ENCODE measurements at regions not wholly inside any gene's neighbourhood (a gene's known extent, or its start where the extent isn't known, plus 50 kb on each side); places are given as distances from the start of the nearest gene placed in this dataset.

- H3K27ac ChIP-seq (ENCODE audit: low read depth, low read length) = no peak overlapping the region
- no peaks in the 10 kb centered on the region for H3K4me1 ChIP-seq (ENCODE audit: control insufficient read depth in 3 of 3, insufficient read depth in 3 of 3, low read length in 3 of 3)
- H3K9me3 ChIP-seq (ENCODE audit: control insufficient read depth in 3 of 3, low read length in 3 of 3) = no peaks in the 10 kb centered on the region
- H3K27me3 ChIP-seq (ENCODE audit: control insufficient read depth in 3 of 3, insufficient read depth in 3 of 3, low read length in 3 of 3) = no peaks in the 10 kb centered on the region
- no peak overlapping the region for H3K4me3 ChIP-seq (ENCODE audit: low read length in 3 of 3)
- no peaks in the 10 kb centered on the region for H3K36me3 ChIP-seq (ENCODE audit: control insufficient read depth in 3 of 3, insufficient read depth in 3 of 3, low read length in 3 of 3)
- H3K9ac ChIP-seq (ENCODE audit: low read depth in 1 of 3, low read length in 3 of 3) = no peak overlapping the region
Measured at GRCh38 chr15:46328821-46329220, 694.0 kb downstream of the SQOR start.

DNA sequence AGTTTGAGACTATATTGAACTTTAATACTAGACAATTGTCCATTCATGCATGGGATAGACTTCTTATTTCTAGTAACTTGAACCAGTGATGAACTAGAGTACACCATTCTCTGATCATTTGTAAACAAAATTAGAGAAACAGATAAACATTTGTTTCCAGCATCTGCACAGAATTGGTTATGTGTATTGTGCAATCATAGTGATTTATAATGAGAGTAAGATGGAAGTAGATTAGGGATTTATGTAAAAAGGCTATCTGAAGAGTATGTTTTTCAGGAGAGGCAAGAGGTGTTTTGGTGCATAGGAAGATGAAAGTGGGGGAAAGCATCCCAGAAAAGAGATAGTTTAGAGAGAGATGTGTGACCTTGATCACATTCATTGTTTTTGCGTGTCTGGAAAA is 695.0 kb downstream of the SQOR start:
- Histone ChIP-seq H3K4me1 (ENCODE audit: control insufficient read depth in 3 of 3, insufficient read depth in 3 of 3, low read length in 3 of 3) (no peaks in the 10 kb centered on the region), H3K4me3 (ENCODE audit: low read length in 3 of 3) (no peak overlapping the region), H3K9ac (ENCODE audit: low read depth in 1 of 3, low read length in 3 of 3) (no peak overlapping the region), H3K36me3 (ENCODE audit: control insufficient read depth in 3 of 3, insufficient read depth in 3 of 3, low read length in 3 of 3) (no peaks in the 10 kb centered on the region), H3K9me3 (ENCODE audit: control insufficient read depth in 3 of 3, low read length in 3 of 3) (no peaks in the 10 kb centered on the region), H3K27ac (ENCODE audit: low read depth, low read length) (no peak overlapping the region), H3K27me3 (ENCODE audit: control insufficient read depth in 3 of 3, insufficient read depth in 3 of 3, low read length in 3 of 3) (no peaks in the 10 kb centered on the region)

- Histone ChIP-seq H3K4me1 (ENCODE audit: control insufficient read depth in 3 of 3, insufficient read depth in 3 of 3, low read length in 3 of 3) (no peaks in the 10 kb centered on the region), H3K36me3 (ENCODE audit: control insufficient read depth in 3 of 3, insufficient read depth in 3 of 3, low read length in 3 of 3) (no peaks in the 10 kb centered on the region), H3K9me3 (ENCODE audit: control insufficient read depth in 3 of 3, low read length in 3 of 3) (no peaks in the 10 kb centered on the region), H3K27me3 (ENCODE audit: control insufficient read depth in 3 of 3, insufficient read depth in 3 of 3, low read length in 3 of 3) (no peaks in the 10 kb centered on the region), H3K27ac (ENCODE audit: low read depth, low read length) (no peak overlapping the region), H3K4me3 (ENCODE audit: low read length in 3 of 3) (no peak overlapping the region), H3K9ac (ENCODE audit: low read depth in 1 of 3, low read length in 3 of 3) (no peak overlapping the region)
Measured at GRCh38 chr15:46331546-46331945, 696.7 kb downstream of the SQOR start.

DNA sequence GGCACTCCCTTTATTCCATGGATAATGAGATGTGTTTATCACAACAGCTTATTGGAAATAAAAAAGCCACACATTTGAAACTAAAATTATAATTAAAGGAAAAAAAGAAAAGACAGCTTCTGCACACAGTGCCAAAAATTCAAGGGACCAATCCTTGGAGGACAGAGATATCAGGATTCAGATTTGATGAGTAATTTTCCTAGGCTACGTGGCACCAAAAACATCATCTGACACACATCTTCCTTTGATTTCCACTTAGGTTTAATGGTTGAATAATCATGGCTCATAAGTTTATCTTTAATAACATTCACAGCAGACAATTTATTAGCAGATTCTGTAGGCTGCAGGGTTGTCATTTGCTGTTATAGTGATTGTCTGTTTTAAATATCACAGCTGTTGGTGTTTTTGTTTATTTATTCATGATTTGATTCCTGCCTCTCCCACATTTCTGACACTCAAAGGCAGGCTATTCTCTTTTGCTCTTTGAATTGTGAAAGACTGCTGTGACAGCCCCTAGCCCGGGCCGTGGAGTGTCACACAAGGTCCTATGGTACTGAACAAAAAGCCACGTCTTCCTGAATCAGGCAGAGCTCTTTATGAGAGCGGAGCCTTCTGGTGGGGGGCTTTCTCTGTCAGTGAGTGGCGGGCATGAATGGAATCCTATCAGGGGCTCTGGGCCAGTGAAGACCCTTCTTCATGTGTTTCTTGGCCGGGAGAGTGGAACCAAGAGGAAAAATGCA is 708.5 kb downstream of the SQOR start:
- Histone ChIP-seq H3K4me1 (ENCODE audit: control insufficient read depth in 3 of 3, insufficient read depth in 3 of 3, low read length in 3 of 3) (no peaks in the 10 kb centered on the region), H3K4me3 (ENCODE audit: low read length in 3 of 3) (no peak overlapping the region), H3K9me3 (ENCODE audit: control insufficient read depth in 3 of 3, low read length in 3 of 3) (no peaks in the 10 kb centered on the region), H3K9ac (ENCODE audit: low read depth in 1 of 3, low read length in 3 of 3) (no peak overlapping the region), H3K27ac (ENCODE audit: low read depth, low read length) (no peak overlapping the region), H3K27me3 (ENCODE audit: control insufficient read depth in 3 of 3, insufficient read depth in 3 of 3, low read length in 3 of 3) (no peaks in the 10 kb centered on the region), H3K36me3 (ENCODE audit: control insufficient read depth in 3 of 3, insufficient read depth in 3 of 3, low read length in 3 of 3) (no peaks in the 10 kb centered on the region)

DNA sequence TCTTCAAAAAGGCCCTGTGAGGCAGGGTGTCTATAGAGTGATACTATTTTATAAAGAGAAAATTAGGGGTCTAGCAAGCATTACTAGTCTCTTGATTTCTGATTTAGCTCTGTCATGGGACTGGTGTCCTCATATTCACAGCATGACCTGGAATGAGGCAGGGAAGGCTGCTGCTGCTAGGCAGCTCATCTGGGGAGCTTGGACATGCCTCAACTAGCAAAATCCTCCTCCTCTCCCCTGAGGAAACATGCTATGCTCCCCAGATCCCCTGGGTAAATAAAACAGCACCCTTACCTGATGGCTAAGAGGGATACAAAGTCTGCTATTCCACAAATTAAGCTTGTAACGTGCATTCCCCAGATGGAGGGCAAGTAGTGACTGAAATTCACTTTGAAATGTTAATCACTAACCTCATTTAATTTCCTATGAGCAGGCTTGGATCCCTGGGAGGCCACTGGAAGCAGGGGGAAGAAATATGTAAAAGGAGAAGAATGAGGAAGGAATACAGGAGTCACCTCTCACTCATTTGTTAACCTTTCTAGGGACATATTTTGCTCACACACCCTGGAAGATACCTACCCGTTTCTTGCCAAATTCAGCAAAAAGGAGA is 709.4 kb downstream of the SQOR start:
- Histone ChIP-seq H3K9ac (ENCODE audit: low read depth in 1 of 3, low read length in 3 of 3) (no peak overlapping the region), H3K27ac (ENCODE audit: low read depth, low read length) (no peak overlapping the region), H3K9me3 (ENCODE audit: control insufficient read depth in 3 of 3, low read length in 3 of 3) (no peaks in the 10 kb centered on the region), H3K36me3 (ENCODE audit: control insufficient read depth in 3 of 3, insufficient read depth in 3 of 3, low read length in 3 of 3) (no peaks in the 10 kb centered on the region), H3K27me3 (ENCODE audit: control insufficient read depth in 3 of 3, insufficient read depth in 3 of 3, low read length in 3 of 3) (no peaks in the 10 kb centered on the region), H3K4me3 (ENCODE audit: low read length in 3 of 3) (no peak overlapping the region), H3K4me1 (ENCODE audit: control insufficient read depth in 3 of 3, insufficient read depth in 3 of 3, low read length in 3 of 3) (no peaks in the 10 kb centered on the region)

DNA sequence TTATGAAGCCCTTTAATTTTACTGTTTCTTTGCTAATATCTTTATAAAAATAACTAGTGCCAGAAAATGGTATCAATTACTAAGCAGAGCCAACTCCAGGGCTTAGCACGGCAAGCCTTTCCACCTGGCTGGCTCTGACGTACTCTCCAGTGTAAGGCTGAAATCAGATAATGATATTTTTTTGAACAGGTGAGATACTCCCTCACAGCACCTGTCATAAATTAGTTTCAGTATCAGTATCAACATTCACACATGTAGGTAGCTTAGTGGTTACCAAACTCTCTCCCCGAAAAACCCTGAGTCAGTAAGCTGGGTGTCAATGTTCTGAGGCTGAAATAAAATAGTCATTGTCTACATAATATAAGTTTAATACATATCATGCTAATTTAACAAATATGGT is 710.1 kb downstream of the SQOR start:
- Histone ChIP-seq H3K9ac (ENCODE audit: low read depth in 1 of 3, low read length in 3 of 3) (no peak overlapping the region), H3K36me3 (ENCODE audit: control insufficient read depth in 3 of 3, insufficient read depth in 3 of 3, low read length in 3 of 3) (no peaks in the 10 kb centered on the region), H3K9me3 (ENCODE audit: control insufficient read depth in 3 of 3, low read length in 3 of 3) (no peaks in the 10 kb centered on the region), H3K4me1 (ENCODE audit: control insufficient read depth in 3 of 3, insufficient read depth in 3 of 3, low read length in 3 of 3) (no peaks in the 10 kb centered on the region), H3K27me3 (ENCODE audit: control insufficient read depth in 3 of 3, insufficient read depth in 3 of 3, low read length in 3 of 3) (no peaks in the 10 kb centered on the region), H3K4me3 (ENCODE audit: low read length in 3 of 3) (no peak overlapping the region), H3K27ac (ENCODE audit: low read depth, low read length) (no peak overlapping the region)

- Histone ChIP-seq H3K36me3 (ENCODE audit: control insufficient read depth in 3 of 3, insufficient read depth in 3 of 3, low read length in 3 of 3) (no peaks in the 10 kb centered on the region), H3K9ac (ENCODE audit: low read depth in 1 of 3, low read length in 3 of 3) (no peak overlapping the region), H3K27ac (ENCODE audit: low read depth, low read length) (no peak overlapping the region), H3K27me3 (ENCODE audit: control insufficient read depth in 3 of 3, insufficient read depth in 3 of 3, low read length in 3 of 3) (no peaks in the 10 kb centered on the region), H3K4me1 (ENCODE audit: control insufficient read depth in 3 of 3, insufficient read depth in 3 of 3, low read length in 3 of 3) (no peaks in the 10 kb centered on the region), H3K9me3 (ENCODE audit: control insufficient read depth in 3 of 3, low read length in 3 of 3) (no peaks in the 10 kb centered on the region), H3K4me3 (ENCODE audit: low read length in 3 of 3) (no peak overlapping the region)
Measured at GRCh38 chr15:46354443-46354842, 719.6 kb downstream of the SQOR start.

DNA sequence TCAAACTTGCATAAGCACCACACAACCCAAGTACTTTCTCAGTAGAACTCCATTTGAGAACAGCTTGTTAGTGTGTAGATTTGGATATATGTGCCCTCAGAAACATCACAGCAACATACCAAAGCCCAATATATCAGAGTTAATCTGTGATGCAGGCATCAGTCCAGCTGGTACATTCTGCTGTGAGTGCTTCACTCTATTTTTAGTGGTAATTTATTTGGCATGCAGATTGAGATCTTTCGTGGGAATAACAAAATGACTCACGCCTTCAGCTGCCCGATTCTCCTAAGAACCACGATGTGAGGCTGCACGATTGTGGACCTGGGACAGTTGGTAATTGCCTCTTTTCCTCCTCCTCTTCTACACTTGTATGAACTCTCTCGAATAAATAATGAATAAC is 730.7 kb downstream of the SQOR start:
- Histone ChIP-seq H3K9me3 (ENCODE audit: control insufficient read depth in 3 of 3, low read length in 3 of 3) (no peaks in the 10 kb centered on the region), H3K4me3 (ENCODE audit: low read length in 3 of 3) (no peak overlapping the region), H3K27ac (ENCODE audit: low read depth, low read length) (no peak overlapping the region), H3K27me3 (ENCODE audit: control insufficient read depth in 3 of 3, insufficient read depth in 3 of 3, low read length in 3 of 3) (no peaks in the 10 kb centered on the region), H3K36me3 (ENCODE audit: control insufficient read depth in 3 of 3, insufficient read depth in 3 of 3, low read length in 3 of 3) (no peaks in the 10 kb centered on the region), H3K4me1 (ENCODE audit: control insufficient read depth in 3 of 3, insufficient read depth in 3 of 3, low read length in 3 of 3) (no peaks in the 10 kb centered on the region), H3K9ac (ENCODE audit: low read depth in 1 of 3, low read length in 3 of 3) (no peak overlapping the region)

GRCh38 chr15:46366360-46367007 is 731.7 kb downstream of the SQOR start:
- Histone ChIP-seq H3K4me3 (ENCODE audit: low read length in 3 of 3) (no peak overlapping the region), H3K4me1 (ENCODE audit: control insufficient read depth in 3 of 3, insufficient read depth in 3 of 3, low read length in 3 of 3) (no peaks in the 10 kb centered on the region), H3K9me3 (ENCODE audit: control insufficient read depth in 3 of 3, low read length in 3 of 3) (no peaks in the 10 kb centered on the region), H3K9ac (ENCODE audit: low read depth in 1 of 3, low read length in 3 of 3) (no peak overlapping the region), H3K36me3 (ENCODE audit: control insufficient read depth in 3 of 3, insufficient read depth in 3 of 3, low read length in 3 of 3) (no peaks in the 10 kb centered on the region), H3K27ac (ENCODE audit: low read depth, low read length) (no peak overlapping the region), H3K27me3 (ENCODE audit: control insufficient read depth in 3 of 3, insufficient read depth in 3 of 3, low read length in 3 of 3) (no peaks in the 10 kb centered on the region)

- Histone ChIP-seq H3K9ac (ENCODE audit: low read depth in 1 of 3, low read length in 3 of 3) (no peak overlapping the region), H3K9me3 (ENCODE audit: control insufficient read depth in 3 of 3, low read length in 3 of 3) (no peaks in the 10 kb centered on the region), H3K27me3 (ENCODE audit: control insufficient read depth in 3 of 3, insufficient read depth in 3 of 3, low read length in 3 of 3) (no peaks in the 10 kb centered on the region), H3K4me3 (ENCODE audit: low read length in 3 of 3) (no peak overlapping the region), H3K4me1 (ENCODE audit: control insufficient read depth in 3 of 3, insufficient read depth in 3 of 3, low read length in 3 of 3) (no peaks in the 10 kb centered on the region), H3K36me3 (ENCODE audit: control insufficient read depth in 3 of 3, insufficient read depth in 3 of 3, low read length in 3 of 3) (no peaks in the 10 kb centered on the region), H3K27ac (ENCODE audit: low read depth, low read length) (no peak overlapping the region)
Measured at GRCh38 chr15:46383978-46384377, 749.1 kb downstream of the SQOR start.
